Kidney epithelial cell (primary cell): ENCODE measurements at regions not wholly inside any gene's neighbourhood (a gene's known extent, or its start where the extent isn't known, plus 50 kb on each side); places are given as distances from the start of the nearest gene placed in this dataset.
A peak's percentile ranks its signal among the peaks of the same experiment; 100 is the strongest.

Experiments used
- DNase-seq: peaks from one replicate; pipeline ENCODE4 v3.0.0-alpha.2; 2010; ENCODE audit warnings: low read depth
- H3K27me3 ChIP-seq: 2 replicates; pipeline ENCODE4 v1.6.0; 2011; ENCODE audit warnings: low read length; ENCODE audit not compliant: control insufficient read depth, insufficient read depth
- H3K36me3 ChIP-seq: 2 replicates; pipeline ENCODE4 v1.5.1; 2011; ENCODE audit warnings: low read length; ENCODE audit not compliant: control insufficient read depth, insufficient read depth
- H3K4me3 ChIP-seq: 2 replicates; pipeline ENCODE4 v1.5.1; 2011; ENCODE audit warnings: low read depth, mild to moderate bottlenecking, control low read depth, low read length
- TF ChIP-seq, protein P1 (sequence below): IDR thresholded peaks from 2 replicates; pipeline ENCODE4 v1.5.1; 2011; ENCODE audit warnings: mild to moderate bottlenecking, moderate library complexity, low read length, control low read depth, inconsistent platforms; ENCODE audit not compliant: insufficient read depth, poor library complexity, severe bottlenecking

DNA sequence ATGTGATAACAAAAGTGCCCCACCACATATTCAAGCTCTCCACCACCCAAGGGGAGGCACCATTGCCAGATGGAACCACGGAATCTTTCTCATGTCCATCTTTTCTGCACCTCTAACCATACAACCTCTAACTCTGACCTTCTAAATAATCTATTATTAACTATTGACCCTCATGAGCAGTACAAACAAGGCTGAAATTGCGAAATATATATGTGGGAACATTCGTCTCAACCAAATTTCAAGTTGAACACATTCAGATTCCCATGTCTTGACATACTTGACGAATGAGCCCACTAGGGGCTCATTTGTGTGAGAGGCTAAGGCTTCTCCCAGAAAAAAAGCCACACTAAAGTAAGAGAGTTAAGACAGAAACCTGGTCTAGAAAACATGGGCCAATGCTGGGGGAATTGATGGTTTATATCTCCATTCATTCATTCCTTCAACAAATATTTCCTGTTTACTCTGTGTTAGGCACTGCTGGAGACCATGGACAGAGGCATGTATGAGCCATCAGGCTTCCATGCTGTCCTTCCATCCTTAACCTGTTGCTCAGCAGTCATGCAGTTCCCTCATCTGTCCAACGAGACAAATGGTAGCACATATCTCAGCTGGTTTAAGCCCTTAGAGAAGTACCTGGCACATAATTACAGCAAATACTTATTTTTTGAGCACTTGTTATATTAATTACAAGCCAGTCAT lies 130.4 kb downstream of the ESM1 start:
- TF ChIP-seq, protein P1, sequence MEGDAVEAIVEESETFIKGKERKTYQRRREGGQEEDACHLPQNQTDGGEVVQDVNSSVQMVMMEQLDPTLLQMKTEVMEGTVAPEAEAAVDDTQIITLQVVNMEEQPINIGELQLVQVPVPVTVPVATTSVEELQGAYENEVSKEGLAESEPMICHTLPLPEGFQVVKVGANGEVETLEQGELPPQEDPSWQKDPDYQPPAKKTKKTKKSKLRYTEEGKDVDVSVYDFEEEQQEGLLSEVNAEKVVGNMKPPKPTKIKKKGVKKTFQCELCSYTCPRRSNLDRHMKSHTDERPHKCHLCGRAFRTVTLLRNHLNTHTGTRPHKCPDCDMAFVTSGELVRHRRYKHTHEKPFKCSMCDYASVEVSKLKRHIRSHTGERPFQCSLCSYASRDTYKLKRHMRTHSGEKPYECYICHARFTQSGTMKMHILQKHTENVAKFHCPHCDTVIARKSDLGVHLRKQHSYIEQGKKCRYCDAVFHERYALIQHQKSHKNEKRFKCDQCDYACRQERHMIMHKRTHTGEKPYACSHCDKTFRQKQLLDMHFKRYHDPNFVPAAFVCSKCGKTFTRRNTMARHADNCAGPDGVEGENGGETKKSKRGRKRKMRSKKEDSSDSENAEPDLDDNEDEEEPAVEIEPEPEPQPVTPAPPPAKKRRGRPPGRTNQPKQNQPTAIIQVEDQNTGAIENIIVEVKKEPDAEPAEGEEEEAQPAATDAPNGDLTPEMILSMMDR, result no peak
- Histone ChIP-seq H3K4me3 (no peak overlapping the region), H3K27me3 (no peaks in the 10 kb centered on the region), H3K36me3 (no peaks in the 10 kb centered on the region)
- DNase-seq, result no peak

DNA sequence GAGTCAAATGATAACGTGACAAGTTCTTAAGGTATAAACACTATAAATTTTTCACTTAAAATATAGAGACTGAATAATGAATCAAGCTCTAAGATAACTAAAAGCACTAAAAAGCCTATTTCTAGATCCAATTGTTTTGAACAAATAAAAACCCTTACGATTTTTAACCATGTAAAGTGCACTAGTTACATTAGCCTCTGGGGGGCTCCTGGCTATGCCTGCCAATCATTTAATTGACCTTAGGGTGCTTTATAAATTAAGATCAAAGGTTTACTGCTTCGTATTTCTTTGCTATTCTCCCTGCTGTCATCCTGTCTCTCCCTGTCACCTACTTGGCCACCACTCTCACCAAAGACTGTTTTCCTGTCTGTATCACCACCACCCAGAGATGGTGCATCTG lies 133.4 kb downstream of the ESM1 start:
- TF ChIP-seq, protein P1, result peak; percentile 22
- no peaks in the 10 kb centered on the region for H3K36me3 ChIP-seq
- H3K4me3 ChIP-seq, result no peak overlapping the region
- no peaks in the 10 kb centered on the region for H3K27me3 ChIP-seq
- no peak for DNase-seq

DNA sequence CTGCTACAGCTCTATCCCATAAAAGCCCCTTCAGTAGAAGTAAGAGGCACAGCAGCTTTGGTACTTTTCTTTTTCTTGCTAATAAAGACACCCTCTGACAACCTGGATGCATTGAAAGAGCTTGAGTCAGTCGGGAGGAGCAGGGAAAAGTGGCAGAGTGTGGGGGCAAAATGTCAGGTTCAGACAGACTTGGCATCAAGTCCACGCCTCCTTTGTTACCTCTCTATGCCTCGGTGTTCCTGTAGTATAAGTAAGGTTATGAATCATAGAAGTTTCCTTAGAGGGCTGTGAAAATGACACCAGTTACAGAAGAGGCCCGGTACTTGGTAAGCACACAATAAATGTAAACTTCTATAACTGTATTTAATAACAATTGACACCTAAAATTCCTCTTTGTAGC lies 133.9 kb downstream of the ESM1 start:
- no peak overlapping the region for H3K4me3 ChIP-seq
- no peaks in the 10 kb centered on the region for H3K27me3 ChIP-seq
- TF ChIP-seq, protein P1, result no peak
- no peak for DNase-seq
- no peaks in the 10 kb centered on the region for H3K36me3 ChIP-seq

DNA sequence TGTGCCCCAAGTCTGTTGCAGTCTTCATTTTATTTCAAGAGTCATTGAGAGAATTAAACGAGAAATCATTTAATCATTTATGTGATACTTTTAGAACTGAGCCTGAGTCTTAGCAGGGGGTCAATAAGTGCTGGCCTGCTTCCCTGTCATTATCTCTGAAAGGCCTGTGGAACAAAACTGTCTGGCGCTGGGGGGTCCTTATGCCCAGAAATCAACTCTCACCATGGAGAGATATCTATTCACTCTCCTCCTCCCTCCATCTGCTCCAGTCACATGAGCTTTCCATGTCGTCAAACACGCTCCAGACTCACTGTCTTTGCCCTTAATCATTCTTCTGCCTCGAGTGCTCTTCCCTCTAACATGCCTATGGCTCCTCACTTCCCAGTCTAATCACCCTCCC lies 136.8 kb downstream of the ESM1 start:
- TF ChIP-seq, protein P1, result no peak
- Histone ChIP-seq H3K27me3 (no peaks in the 10 kb centered on the region), H3K36me3 (no peaks in the 10 kb centered on the region), H3K4me3 (no peak overlapping the region)
- DNase-seq, result no peak

DNA sequence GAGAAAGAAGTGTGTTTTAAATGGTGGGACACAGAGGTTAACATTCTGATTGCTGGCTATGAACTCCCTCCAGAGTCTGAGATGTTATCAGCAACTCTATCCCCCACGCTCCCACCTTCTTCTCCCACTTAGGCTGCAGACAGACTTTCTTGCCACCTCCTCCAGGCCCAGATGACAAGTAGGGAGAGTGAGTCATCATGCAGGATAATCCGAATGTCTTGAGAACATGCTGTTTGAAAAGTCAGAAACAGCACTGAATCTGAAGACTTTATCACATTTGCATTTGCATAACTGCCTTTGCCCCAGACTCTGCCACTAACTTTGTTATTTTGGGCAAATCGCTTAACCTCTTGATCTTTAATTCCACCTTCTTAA lies 139.8 kb downstream of the ESM1 start:
- Histone ChIP-seq H3K4me3 (no peak overlapping the region), H3K27me3 (no peaks in the 10 kb centered on the region), H3K36me3 (no peaks in the 10 kb centered on the region)
- no peak for DNase-seq
- TF ChIP-seq, protein P1, result no peak
